ENCODE measurements at regions not wholly inside any gene's neighbourhood (a gene's known extent, or its start where the extent isn't known, plus 50 kb on each side); places are given as distances from the start of the nearest gene placed in this dataset.

DNA sequence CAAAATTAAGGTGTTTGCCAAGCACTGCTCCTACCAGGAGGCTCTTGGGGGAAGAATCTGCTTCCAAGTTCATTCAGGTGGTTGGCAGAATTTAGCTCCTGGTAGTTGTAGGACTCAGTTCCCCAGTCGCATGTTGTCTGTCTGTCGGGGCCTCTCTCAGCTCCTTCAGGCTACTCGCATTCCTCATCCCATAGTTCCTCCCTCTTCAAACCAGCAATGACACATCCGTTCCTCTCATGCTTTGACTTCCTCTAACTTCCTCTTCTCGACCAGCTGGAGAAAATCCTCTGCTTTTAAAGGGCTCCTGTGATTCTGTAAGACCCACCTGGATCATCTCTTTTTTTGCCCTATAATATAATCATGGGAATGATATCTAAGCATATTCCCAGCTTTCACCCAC, 108.1 kb downstream of the PMP22 start (continued):
- TF ChIP-seq, protein P1, sequence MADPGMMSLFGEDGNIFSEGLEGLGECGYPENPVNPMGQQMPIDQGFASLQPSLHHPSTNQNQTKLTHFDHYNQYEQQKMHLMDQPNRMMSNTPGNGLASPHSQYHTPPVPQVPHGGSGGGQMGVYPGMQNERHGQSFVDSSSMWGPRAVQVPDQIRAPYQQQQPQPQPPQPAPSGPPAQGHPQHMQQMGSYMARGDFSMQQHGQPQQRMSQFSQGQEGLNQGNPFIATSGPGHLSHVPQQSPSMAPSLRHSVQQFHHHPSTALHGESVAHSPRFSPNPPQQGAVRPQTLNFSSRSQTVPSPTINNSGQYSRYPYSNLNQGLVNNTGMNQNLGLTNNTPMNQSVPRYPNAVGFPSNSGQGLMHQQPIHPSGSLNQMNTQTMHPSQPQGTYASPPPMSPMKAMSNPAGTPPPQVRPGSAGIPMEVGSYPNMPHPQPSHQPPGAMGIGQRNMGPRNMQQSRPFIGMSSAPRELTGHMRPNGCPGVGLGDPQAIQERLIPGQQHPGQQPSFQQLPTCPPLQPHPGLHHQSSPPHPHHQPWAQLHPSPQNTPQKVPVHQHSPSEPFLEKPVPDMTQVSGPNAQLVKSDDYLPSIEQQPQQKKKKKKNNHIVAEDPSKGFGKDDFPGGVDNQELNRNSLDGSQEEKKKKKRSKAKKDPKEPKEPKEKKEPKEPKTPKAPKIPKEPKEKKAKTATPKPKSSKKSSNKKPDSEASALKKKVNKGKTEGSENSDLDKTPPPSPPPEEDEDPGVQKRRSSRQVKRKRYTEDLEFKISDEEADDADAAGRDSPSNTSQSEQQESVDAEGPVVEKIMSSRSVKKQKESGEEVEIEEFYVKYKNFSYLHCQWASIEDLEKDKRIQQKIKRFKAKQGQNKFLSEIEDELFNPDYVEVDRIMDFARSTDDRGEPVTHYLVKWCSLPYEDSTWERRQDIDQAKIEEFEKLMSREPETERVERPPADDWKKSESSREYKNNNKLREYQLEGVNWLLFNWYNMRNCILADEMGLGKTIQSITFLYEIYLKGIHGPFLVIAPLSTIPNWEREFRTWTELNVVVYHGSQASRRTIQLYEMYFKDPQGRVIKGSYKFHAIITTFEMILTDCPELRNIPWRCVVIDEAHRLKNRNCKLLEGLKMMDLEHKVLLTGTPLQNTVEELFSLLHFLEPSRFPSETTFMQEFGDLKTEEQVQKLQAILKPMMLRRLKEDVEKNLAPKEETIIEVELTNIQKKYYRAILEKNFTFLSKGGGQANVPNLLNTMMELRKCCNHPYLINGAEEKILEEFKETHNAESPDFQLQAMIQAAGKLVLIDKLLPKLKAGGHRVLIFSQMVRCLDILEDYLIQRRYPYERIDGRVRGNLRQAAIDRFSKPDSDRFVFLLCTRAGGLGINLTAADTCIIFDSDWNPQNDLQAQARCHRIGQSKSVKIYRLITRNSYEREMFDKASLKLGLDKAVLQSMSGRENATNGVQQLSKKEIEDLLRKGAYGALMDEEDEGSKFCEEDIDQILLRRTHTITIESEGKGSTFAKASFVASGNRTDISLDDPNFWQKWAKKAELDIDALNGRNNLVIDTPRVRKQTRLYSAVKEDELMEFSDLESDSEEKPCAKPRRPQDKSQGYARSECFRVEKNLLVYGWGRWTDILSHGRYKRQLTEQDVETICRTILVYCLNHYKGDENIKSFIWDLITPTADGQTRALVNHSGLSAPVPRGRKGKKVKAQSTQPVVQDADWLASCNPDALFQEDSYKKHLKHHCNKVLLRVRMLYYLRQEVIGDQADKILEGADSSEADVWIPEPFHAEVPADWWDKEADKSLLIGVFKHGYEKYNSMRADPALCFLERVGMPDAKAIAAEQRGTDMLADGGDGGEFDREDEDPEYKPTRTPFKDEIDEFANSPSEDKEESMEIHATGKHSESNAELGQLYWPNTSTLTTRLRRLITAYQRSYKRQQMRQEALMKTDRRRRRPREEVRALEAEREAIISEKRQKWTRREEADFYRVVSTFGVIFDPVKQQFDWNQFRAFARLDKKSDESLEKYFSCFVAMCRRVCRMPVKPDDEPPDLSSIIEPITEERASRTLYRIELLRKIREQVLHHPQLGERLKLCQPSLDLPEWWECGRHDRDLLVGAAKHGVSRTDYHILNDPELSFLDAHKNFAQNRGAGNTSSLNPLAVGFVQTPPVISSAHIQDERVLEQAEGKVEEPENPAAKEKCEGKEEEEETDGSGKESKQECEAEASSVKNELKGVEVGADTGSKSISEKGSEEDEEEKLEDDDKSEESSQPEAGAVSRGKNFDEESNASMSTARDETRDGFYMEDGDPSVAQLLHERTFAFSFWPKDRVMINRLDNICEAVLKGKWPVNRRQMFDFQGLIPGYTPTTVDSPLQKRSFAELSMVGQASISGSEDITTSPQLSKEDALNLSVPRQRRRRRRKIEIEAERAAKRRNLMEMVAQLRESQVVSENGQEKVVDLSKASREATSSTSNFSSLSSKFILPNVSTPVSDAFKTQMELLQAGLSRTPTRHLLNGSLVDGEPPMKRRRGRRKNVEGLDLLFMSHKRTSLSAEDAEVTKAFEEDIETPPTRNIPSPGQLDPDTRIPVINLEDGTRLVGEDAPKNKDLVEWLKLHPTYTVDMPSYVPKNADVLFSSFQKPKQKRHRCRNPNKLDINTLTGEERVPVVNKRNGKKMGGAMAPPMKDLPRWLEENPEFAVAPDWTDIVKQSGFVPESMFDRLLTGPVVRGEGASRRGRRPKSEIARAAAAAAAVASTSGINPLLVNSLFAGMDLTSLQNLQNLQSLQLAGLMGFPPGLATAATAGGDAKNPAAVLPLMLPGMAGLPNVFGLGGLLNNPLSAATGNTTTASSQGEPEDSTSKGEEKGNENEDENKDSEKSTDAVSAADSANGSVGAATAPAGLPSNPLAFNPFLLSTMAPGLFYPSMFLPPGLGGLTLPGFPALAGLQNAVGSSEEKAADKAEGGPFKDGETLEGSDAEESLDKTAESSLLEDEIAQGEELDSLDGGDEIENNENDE (IDR thresholded peaks at IDR 0.05; ENCODE audit: insufficient replicate concordance, low read length), result no peak
- TF ChIP-seq RBBP5 (IDR thresholded peaks at IDR 0.05; ENCODE audit: borderline replicate concordance, low read depth, low read length), result no peak
- TF ChIP-seq KDM5A (IDR thresholded peaks at IDR 0.05; ENCODE audit: low read length), result no peak
- TF ChIP-seq ASH2L (IDR thresholded peaks at IDR 0.05; ENCODE audit: low read length), result no peak
- TF ChIP-seq SIRT6 (IDR thresholded peaks at IDR 0.05; ENCODE audit: low read length), result no peak
- no peak for TF ChIP-seq POU5F1 (IDR thresholded peaks at IDR 0.05; ENCODE audit: low read depth, low read length)
- no peak for TF ChIP-seq SIX5 (IDR thresholded peaks at IDR 0.05; ENCODE audit: low read depth, low read length)
- TF ChIP-seq CREB1 (IDR thresholded peaks at IDR 0.05), result no peak
- TF ChIP-seq SAP30 (IDR thresholded peaks at IDR 0.05; ENCODE audit: insufficient read depth, insufficient replicate concordance, low read length), result no peak
- no peak for TF ChIP-seq KDM4A (IDR thresholded peaks at IDR 0.05; ENCODE audit: low read depth, low read length, severe bottlenecking)
- no peak for TF ChIP-seq EZH2 (IDR thresholded peaks at IDR 0.05; ENCODE audit: low read depth, low read length, severe bottlenecking)
- TF ChIP-seq JUND (IDR thresholded peaks at IDR 0.05; ENCODE audit: low read length), result no peak
- TF ChIP-seq CBX8 (IDR thresholded peaks at IDR 0.05; ENCODE audit: borderline replicate concordance, low read depth, low read length), result no peak

Measured in H1 (cell line).